Esophagus mucosa (tissue), 1 donor: ENCODE measurements at regions not wholly inside any gene's neighbourhood (a gene's known extent, or its start where the extent isn't known, plus 50 kb on each side); places are given as distances from the start of the nearest gene placed in this dataset.

Experiments
- ATAC-seq: fragments of 200-7000 bp; cut with Tn5 transposase; one replicate; pipeline ENCODE4 v1.9.1; 2020
- donor health status: DM: yes; HTN: yes; CAD: no.

DNA sequence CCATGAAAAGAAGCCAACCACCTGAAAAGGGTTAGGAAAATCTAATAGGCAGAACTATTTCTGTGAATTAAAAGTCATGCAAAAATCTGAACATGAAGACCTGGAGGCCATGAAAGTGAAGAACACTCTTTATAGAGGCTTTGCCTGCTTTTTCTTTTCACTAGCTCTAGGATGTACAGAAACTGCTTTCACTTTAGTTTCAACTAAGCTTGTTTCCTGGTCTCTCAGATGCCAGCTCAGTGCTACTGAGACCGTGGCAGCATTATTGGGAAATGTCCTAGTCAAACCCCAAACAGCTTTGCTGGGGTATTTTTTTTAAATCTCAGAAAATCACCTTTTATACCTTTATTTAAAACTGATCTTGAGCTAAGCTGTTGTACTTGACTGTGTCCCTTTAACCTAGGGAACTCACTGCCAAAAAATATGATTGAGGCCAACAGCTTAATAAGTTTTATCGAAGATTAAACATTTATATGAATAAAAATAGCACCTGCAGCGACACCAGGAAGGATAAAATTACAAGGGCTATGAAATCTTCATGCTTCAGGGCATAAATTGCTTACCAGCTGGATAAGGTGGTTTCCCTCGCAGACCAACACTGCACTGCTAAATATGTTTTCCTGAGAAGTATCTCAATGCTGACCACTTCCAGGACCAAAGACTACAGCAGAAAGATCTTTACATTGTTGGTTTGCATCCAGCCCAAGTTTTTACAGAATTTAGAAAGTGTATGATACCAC, 621.8 kb upstream of the ZFHX3 start:
- ATAC-seq: no peak

DNA sequence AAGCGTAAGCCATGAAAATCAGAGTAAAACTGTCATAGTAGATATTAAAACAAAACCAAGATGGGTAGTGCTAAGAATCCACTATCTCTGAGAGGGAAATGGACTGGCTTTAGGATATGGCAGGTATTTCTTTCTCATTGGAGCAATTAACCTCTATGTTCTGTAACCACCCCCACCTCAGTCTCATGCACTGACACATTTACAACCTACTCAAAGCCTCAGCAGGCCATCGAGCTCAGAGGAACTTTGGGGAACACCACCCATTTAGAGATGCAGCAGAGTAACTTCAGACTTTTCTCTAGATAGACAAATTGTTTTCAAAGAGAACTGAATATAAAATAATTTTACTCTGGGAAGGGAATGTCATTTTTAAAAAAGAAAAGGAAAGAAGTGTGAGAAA, 615.8 kb upstream of the ZFHX3 start:
- ATAC-seq: no peak

GRCh38 chr16:73636196-73636595, 588.3 kb upstream of the ZFHX3 start:
- no peak for ATAC-seq

- no peak for ATAC-seq
These were observed 581.1 kb upstream of the ZFHX3 start for GRCh38 chr16:73629011-73629410.

DNA sequence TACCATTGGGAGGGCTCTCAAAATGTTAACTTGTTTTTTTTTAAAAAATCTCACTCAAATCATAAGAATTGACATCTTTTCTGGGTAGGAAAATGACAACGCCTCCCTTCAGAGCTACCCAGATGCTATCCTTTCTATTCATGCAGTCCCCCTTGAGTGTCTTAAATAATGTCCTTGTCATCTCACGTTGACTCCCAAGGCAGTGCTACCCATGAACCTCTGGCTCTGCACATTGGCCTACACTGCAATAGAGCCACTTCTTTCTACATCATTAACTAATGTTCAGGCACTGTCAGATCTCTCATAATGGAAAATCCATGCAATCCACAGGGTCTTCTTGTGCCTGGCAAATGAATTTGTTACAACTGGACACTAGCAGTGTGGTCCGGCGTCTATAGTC, 569.8 kb upstream of the ZFHX3 start:
- ATAC-seq: no peak

DNA sequence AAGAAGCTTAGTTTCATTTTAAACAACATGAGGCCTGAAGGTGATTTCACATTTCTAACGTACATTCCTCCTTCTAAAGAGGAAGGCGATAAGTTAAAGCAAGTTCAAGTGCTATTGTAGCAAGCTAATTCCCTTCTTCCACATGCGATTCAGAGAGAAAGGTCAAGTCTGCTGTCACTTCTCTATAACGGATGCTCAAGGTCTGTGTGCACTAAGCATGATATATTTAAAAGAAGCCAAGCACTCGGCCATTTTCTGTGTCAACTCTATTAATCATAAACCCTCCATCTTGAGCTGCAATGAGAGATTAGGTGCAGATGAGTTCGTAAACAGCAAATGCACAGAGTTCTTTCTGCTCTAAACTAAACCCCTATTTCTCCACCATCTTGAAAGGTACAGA, 568.8 kb upstream of the ZFHX3 start:
- ATAC-seq: no peak

GRCh38 chr16:73616166-73616753, 568.3 kb upstream of the ZFHX3 start:
- ATAC-seq: no peak

DNA sequence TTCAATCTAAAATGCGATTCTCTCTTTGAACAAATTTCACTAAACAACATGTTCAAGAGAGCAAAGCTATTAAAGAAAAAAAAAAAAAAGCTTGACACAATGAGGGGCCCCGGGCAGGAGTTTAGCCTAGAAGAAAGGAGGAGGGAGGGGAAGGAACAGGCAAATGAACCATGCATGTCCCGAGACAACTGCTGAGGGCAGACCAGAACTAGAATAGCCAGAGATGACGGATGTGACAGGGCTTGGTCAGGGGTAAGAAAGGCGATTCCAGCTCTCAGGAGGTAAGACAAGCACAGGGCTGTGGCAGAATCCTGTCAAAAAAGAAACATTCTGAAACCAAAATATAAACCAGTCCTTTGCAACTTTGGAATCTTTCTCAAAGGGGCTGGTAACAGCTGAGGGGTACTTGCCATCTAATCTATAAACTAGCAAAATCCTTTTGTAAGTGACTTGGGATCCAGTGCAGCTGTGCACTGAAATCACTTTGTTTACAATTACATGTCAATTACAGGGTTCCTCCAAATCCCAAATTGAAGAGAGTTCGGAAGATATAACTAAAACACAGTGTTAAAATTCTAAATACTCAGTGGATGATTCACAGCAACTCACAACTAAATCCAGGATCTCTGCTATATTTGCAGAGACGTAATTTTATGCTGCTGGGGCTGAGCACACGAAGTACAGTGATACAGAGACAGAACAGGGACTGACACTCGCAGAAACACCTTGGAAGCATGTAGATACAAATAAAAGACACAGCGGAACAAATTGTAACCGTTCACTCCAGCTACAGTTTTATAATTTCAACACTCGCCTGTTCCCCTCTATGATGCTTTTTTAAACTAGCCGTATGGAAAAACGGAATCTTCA, 567.4 kb upstream of the ZFHX3 start:
- no peak for ATAC-seq

GRCh38 chr16:73614131-73614530, 566.2 kb upstream of the ZFHX3 start:
- ATAC-seq: no peak

DNA sequence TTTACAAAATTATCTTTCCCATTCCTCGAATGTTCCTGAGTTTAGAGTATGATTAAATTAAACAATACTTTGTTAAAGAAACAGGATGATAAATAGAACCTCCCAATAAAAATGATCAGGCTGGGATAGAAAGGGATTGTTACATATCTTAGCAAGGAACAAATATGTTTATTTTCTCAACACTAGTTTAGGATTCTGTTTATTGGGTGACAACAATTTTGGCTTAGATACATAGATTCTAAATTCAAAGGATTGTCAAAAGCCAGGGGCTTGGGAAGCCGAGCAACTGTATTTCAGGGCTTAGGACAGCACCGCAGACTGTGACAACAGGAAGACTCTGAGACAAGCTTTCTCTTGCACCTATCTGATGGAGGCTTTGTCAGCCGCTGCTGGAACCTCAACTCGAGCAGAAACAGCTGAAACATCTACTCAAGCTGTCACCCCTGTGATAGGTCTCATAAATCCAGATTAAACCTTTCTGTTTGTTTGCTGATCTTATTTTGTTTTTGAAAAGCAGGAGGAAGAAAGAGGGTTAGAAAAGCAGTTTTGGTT, 562.8 kb upstream of the ZFHX3 start:
- no peak for ATAC-seq

GRCh38 chr16:73610160-73610559, 562.2 kb upstream of the ZFHX3 start:
- no peak for ATAC-seq

DNA sequence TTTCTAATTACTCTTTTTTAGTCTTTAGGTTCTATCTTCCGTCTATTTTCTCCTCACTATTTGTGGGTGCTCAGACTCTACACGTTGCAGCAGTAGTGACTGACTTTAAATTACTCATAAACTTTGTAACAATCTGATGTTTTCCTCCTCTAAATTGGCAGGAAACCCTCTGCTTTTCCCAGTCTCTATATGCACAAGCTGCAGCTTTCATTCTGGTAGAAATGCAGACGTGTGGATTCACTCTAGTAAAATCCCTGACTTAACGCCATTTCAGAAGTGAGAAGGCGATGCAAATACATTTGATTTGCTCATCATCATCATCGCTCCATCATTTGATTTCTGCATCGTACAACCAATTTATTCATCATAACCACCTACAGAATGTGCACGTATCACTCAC, 561.0 kb upstream of the ZFHX3 start:
- no peak for ATAC-seq

DNA sequence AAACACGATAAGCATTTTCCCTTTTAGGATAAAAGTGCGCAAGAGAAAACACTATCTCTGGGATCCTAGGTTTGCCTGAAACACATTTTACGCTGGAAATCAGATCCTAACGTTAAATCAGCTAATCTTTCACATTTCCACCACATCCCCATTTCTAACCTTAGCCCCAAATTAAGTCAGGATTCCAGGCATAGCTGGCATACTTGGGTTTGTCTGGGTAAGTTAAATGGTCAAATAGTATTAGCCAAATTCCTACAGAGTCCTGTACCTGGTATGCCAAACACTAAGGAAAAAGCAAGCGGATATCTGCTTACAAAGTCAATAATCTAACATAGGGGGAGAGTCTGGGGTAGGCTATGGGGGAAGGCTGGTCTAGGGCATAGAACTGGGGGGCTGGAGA, 557.4 kb upstream of the ZFHX3 start:
- ATAC-seq: no peak

GRCh38 chr16:73601911-73602310, 554.0 kb upstream of the ZFHX3 start:
- no peak for ATAC-seq

DNA sequence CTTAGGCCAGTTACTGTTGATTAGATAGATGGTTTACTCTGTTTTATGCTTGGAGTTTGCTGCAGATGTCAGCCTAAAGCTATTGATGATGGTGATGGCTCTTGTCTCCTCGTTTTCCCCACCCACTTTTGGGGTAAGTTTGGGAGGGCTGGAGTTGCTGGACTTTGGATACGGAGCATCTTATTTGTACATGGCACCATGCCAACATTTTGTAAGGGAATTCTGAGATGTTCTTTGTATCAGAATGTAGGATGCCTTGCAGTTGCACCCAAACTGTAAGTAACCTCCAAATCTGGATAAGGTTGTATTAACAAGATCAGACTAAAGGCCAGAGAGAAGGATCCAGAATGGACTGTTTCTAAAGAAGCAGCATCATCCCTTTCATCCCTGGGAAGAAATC, 551.9 kb upstream of the ZFHX3 start:
- ATAC-seq: no peak

DNA sequence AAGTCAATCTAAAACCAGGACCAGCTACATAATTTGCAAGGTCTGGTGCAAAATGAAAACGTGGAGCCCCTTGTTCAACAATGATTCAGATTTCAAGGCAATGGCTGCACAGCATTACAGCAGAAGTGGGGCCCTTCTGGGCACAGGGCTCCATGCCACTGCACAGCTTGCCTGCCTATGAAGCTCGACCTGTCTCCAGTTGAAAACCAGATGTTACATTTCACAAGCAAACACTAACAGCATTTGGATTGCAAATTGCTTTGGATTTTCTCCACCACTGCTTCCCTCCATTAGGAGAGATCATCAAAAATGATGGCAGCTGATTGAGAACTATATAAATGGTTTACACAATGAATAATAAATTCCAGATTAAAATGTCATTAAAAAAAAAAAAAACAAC, 551.4 kb upstream of the ZFHX3 start:
- ATAC-seq: no peak

- no peak for ATAC-seq
These were observed 536.2 kb upstream of the ZFHX3 start for GRCh38 chr16:73584157-73584556.

DNA sequence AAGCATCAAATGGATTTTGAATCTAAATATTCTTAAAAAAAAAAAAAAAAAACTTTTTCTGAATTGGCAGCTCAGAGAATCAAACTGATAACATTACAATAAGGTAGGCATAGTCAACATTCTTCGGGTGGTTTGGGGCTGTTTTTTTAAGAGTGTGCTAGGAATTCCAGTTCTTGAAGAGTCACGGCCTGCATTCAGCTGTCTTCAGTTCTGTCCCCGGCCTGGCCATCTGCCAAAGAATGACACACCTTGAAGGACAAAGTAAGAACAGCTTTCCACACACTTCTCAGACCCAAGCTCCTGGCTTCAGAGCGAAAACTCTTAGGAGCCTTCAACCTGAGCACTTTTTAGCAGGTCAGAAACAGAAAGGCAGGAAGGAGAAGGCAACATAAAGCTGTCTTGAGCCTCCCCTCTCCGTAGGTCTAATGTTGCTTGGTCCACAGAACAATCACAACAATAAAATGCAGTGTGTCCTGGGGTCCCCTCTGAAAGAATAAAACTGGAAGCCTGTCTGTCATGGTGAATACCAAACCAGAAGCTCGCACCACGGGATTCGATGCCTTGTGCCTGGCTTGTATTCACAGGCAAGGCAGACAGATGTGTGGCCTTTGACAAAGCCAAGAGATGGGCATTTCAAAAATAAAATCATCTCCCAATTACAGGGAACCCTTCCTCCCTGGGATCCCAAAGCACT, 524.4 kb upstream of the ZFHX3 start:
- ATAC-seq: no peak

- no peak for ATAC-seq
These were observed 521.5 kb upstream of the ZFHX3 start for GRCh38 chr16:73569266-73569980.

DNA sequence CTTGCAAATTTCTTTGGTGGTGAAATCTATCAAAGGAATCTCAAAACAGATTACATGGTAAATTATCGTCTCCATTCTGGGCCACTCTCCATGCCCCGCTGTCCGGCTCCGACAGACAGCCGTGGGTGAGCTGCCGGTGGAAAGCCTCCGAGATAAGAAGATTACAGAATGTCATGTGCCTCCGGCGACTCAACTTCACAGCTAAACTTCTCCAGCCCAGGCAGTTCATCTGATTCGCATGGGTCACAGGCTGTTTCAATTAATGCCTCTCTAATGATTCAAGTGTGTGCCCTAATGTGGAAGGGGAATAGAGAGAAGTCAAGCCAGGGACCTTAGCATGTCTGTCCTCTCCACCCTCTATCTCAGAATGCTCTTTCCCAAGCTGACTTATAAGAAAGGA, 520.8 kb upstream of the ZFHX3 start:
- no peak for ATAC-seq

DNA sequence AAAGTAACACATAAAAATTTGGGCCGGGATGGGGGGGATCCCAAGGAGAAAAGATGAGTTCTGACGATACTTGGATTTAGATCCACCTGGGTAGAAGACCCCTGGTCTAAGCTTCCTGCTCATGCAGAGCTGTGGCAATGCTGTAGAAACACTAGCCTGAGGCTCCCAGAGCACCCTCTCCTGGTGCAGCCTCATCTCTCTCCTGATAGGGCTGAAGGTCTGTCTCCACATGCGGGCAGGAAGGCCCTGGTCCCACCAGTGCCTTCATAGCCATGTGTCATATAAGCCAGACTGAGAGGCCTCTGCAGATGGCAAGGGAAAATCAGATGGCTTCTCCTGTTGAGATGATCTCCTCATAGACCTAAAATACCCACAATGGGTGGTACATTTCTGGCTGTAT, 518.0 kb upstream of the ZFHX3 start:
- ATAC-seq: no peak

- no peak for ATAC-seq
These were observed 517.3 kb upstream of the ZFHX3 start for GRCh38 chr16:73565263-73565662.
